ENCODE measurements at regions not wholly inside any gene's neighbourhood (a gene's known extent, or its start where the extent isn't known, plus 50 kb on each side); places are given as distances from the start of the nearest gene placed in this dataset.

GRCh38 chr5:5752844-5753243 lies 330.4 kb downstream of the ICE1 start:
- in situ Hi-C loops (cut with MboI), result no loop called here
- TF ChIP-seq EZH2 (IDR thresholded peaks at IDR 0.05; ENCODE audit: insufficient read depth, poor library complexity, severe bottlenecking), result no peak
- TF ChIP-seq EZH2phosphoT487 (IDR thresholded peaks at IDR 0.05; ENCODE audit: insufficient read depth, low read depth), result no peak
- no peak for DNase-seq
- no peak overlapping the region for H3K9ac ChIP-seq
- H3K4me3 ChIP-seq, result no peak overlapping the region
- no peak overlapping the region for H3K27ac ChIP-seq
- H3K36me3 ChIP-seq (ENCODE audit: low read depth), result no peaks in the 10 kb centered on the region
- H3K79me2 ChIP-seq (ENCODE audit: insufficient read depth), result no peaks in the 10 kb centered on the region
- no peaks in the 10 kb centered on the region for H4K20me1 ChIP-seq (ENCODE audit: insufficient read depth)
- H3F3A ChIP-seq (ENCODE audit: insufficient read depth), result no peaks in the 10 kb centered on the region
- WGBS, 2 experiments (ENCODE audit: low coverage in 1 of 2, low lambda C conversion rate in 2 of 2, missing lambda C conversion rate in 2 of 2), result 19 to 32% methylated on average over 2 of the region's 2 CpGs
- no peaks in the 10 kb centered on the region for H3K9me3 ChIP-seq (ENCODE audit: low read depth)
- no peak overlapping the region for H3K4me2 ChIP-seq (ENCODE audit: unreplicated experiment)
- no peaks in the 10 kb centered on the region for H3K27me3 ChIP-seq (replicated peaks; ENCODE audit: insufficient read depth)
- no peak overlapping the region for H2AFZ ChIP-seq
- H3K4me1 ChIP-seq (ENCODE audit: insufficient read depth), result no peaks in the 10 kb centered on the region
- no peaks in the 10 kb centered on the region for H3K9me2 ChIP-seq (ENCODE audit: insufficient read depth)

- Histone ChIP-seq H4K20me1 (ENCODE audit: insufficient read depth) (no peaks in the 10 kb centered on the region), H3K4me1 (ENCODE audit: insufficient read depth) (no peaks in the 10 kb centered on the region), H3K9me3 (ENCODE audit: low read depth) (no peaks in the 10 kb centered on the region), H3K9me2 (ENCODE audit: insufficient read depth) (no peaks in the 10 kb centered on the region), H3K9ac (no peak overlapping the region), H3K36me3 (ENCODE audit: low read depth) (no peaks in the 10 kb centered on the region), H3K4me3 (no peak overlapping the region), H3K27ac (no peak overlapping the region), H3K79me2 (ENCODE audit: insufficient read depth) (no peaks in the 10 kb centered on the region), H2AFZ (no peak overlapping the region), H3F3A (ENCODE audit: insufficient read depth) (no peaks in the 10 kb centered on the region), H3K4me2 (ENCODE audit: unreplicated experiment) (no peak overlapping the region), H3K27me3 (replicated peaks; ENCODE audit: insufficient read depth) (no peaks in the 10 kb centered on the region)
- TF ChIP-seq EZH2phosphoT487 (IDR thresholded peaks at IDR 0.05; ENCODE audit: insufficient read depth, low read depth) (no peak), EZH2 (IDR thresholded peaks at IDR 0.05; ENCODE audit: insufficient read depth, poor library complexity, severe bottlenecking) (no peak)
- in situ Hi-C loops (cut with MboI), result no loop called here
- no peak for DNase-seq
- WGBS, 2 experiments (ENCODE audit: low coverage in 1 of 2, low lambda C conversion rate in 2 of 2, missing lambda C conversion rate in 2 of 2), result 24 to 29% methylated on average over 7 of the region's 7 CpGs
Observed at GRCh38 chr5:5751987-5752386, 329.5 kb downstream of the ICE1 start.

- H3K9me2 ChIP-seq (ENCODE audit: insufficient read depth), result no peaks in the 10 kb centered on the region
- H4K20me1 ChIP-seq (ENCODE audit: insufficient read depth), result no peaks in the 10 kb centered on the region
- no peaks in the 10 kb centered on the region for H3K36me3 ChIP-seq (ENCODE audit: low read depth)
- H3K27me3 ChIP-seq (replicated peaks; ENCODE audit: insufficient read depth), result no peaks in the 10 kb centered on the region
- WGBS, 2 experiments (ENCODE audit: low coverage in 1 of 2, low lambda C conversion rate in 2 of 2, missing lambda C conversion rate in 2 of 2), result 31 to 39% methylated on average over 4 of the region's 4 CpGs
- H3K9me3 ChIP-seq (ENCODE audit: low read depth), result no peaks in the 10 kb centered on the region
- in situ Hi-C loops (cut with MboI), result no loop called here
- TF ChIP-seq EZH2 (IDR thresholded peaks at IDR 0.05; ENCODE audit: insufficient read depth, poor library complexity, severe bottlenecking) (no peak), EZH2phosphoT487 (IDR thresholded peaks at IDR 0.05; ENCODE audit: insufficient read depth, low read depth) (no peak)
- H3K4me3 ChIP-seq, result no peak overlapping the region
- H3K4me1 ChIP-seq (ENCODE audit: insufficient read depth), result no peaks in the 10 kb centered on the region
- no peaks in the 10 kb centered on the region for H3K79me2 ChIP-seq (ENCODE audit: insufficient read depth)
- no peak for DNase-seq
- H3K9ac ChIP-seq, result no peak overlapping the region
- H3F3A ChIP-seq (ENCODE audit: insufficient read depth), result no peaks in the 10 kb centered on the region
- no peak overlapping the region for H2AFZ ChIP-seq
- no peak overlapping the region for H3K27ac ChIP-seq
- H3K4me2 ChIP-seq (ENCODE audit: unreplicated experiment), result no peak overlapping the region
Observed at GRCh38 chr5:5751498-5751897, 329.0 kb downstream of the ICE1 start.

GRCh38 chr5:5741418-5741817 lies 318.9 kb downstream of the ICE1 start:
- H3K4me3 ChIP-seq, result no peak overlapping the region
- in situ Hi-C loops (cut with MboI), result no loop called here

GRCh38 chr5:5739490-5739945 lies 317.0 kb downstream of the ICE1 start:
- DNase-seq, result no peak
- Histone ChIP-seq H3K9me2 (ENCODE audit: insufficient read depth) (no peaks in the 10 kb centered on the region), H3K4me3 (no peak overlapping the region), H4K20me1 (ENCODE audit: insufficient read depth) (no peaks in the 10 kb centered on the region), H3K9me3 (ENCODE audit: low read depth) (no peaks in the 10 kb centered on the region), H3K79me2 (ENCODE audit: insufficient read depth) (no peaks in the 10 kb centered on the region), H2AFZ (no peak overlapping the region), H3K4me2 (ENCODE audit: unreplicated experiment) (no peak overlapping the region), H3K27ac (no peak overlapping the region), H3K27me3 (replicated peaks; ENCODE audit: insufficient read depth) (no peaks in the 10 kb centered on the region), H3K36me3 (ENCODE audit: low read depth) (no peaks in the 10 kb centered on the region), H3K9ac (no peak overlapping the region), H3F3A (ENCODE audit: insufficient read depth) (no peaks in the 10 kb centered on the region), H3K4me1 (ENCODE audit: insufficient read depth) (no peaks in the 10 kb centered on the region)
- WGBS, 2 experiments (ENCODE audit: low coverage in 1 of 2, low lambda C conversion rate in 2 of 2, missing lambda C conversion rate in 2 of 2), result 25 to 26% methylated on average over 3 of the region's 3 CpGs
- TF ChIP-seq EZH2 (IDR thresholded peaks at IDR 0.05; ENCODE audit: insufficient read depth, poor library complexity, severe bottlenecking), result no peak
- TF ChIP-seq EZH2phosphoT487 (IDR thresholded peaks at IDR 0.05; ENCODE audit: insufficient read depth, low read depth), result no peak
- in situ Hi-C loops (cut with MboI), result no loop called here

More at GRCh38 chr5:5741418-5741817, 318.9 kb downstream of the ICE1 start:
- Histone ChIP-seq H3K4me1 (ENCODE audit: insufficient read depth) (no peaks in the 10 kb centered on the region), H2AFZ (no peak overlapping the region), H3K4me2 (ENCODE audit: unreplicated experiment) (no peak overlapping the region), H3K9ac (no peak overlapping the region), H3K9me3 (ENCODE audit: low read depth) (no peaks in the 10 kb centered on the region), H4K20me1 (ENCODE audit: insufficient read depth) (no peaks in the 10 kb centered on the region), H3K27me3 (replicated peaks; ENCODE audit: insufficient read depth) (no peaks in the 10 kb centered on the region), H3F3A (ENCODE audit: insufficient read depth) (no peaks in the 10 kb centered on the region), H3K27ac (no peak overlapping the region), H3K9me2 (ENCODE audit: insufficient read depth) (no peaks in the 10 kb centered on the region), H3K79me2 (ENCODE audit: insufficient read depth) (no peaks in the 10 kb centered on the region), H3K36me3 (ENCODE audit: low read depth) (no peaks in the 10 kb centered on the region)
- DNase-seq, result no peak
- no peak for TF ChIP-seq EZH2phosphoT487 (IDR thresholded peaks at IDR 0.05; ENCODE audit: insufficient read depth, low read depth)

All from GM23248 (cell line).